GM21528 (cell line): ENCODE measurements at regions not wholly inside any gene's neighbourhood (a gene's known extent, or its start where the extent isn't known, plus 50 kb on each side); places are given as distances from the start of the nearest gene placed in this dataset.
"Not testable (repeated sequence)": the region's sequence is repeated elsewhere in the genome, so short reads cannot be mapped to it uniquely, and the experiment has no call there.

ENCODE experiments used
- ATAC-seq: cut with Tn5 transposase; IDR thresholded peaks from one replicate; pipeline ENCODE4 v1.9.1; 2021; ENCODE audit warnings: mild to moderate bottlenecking, moderate library complexity; ENCODE audit not compliant: unreplicated experiment, low FRiP score

DNA sequence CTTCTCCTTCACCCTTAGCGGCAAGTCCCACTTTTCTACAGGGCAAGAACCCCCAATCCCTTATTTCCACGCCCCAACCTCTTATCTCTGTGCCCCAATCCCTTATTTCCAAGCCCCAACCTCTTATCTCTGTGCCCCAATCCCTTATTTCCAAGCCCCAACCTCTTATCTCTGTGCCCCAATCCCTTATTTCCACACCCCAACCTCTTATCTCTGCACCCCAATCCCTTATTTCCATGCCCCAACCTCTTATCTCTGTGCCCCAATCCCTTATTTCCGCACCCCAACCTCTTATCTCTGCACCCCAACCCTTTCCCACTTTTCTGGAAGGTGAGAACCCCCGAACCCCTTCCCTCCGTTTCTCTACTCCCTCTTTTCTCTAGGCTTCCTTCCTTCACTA lies 116.1 kb upstream of the GJE1 start:
- not testable (repeated sequence) for ATAC-seq

DNA sequence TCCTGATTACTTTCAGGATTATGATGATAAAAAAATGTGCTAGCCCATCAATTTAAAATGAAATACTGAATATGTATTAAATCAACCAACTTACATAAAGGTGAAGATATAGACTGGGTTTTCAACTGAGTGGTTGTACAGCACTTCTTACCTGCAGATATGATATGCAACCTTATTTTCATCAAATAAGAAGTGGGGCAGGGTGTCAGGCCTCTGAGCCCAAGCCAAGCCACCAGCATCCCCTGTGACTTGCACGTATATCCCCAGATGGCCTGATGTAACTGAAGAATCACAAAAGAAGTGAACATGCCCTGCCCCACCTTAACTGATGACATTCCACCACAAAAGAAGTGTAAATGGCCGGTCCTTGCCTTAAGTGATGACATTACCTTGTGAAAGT lies 117.3 kb upstream of the GJE1 start:
- ATAC-seq = not testable (repeated sequence)

DNA sequence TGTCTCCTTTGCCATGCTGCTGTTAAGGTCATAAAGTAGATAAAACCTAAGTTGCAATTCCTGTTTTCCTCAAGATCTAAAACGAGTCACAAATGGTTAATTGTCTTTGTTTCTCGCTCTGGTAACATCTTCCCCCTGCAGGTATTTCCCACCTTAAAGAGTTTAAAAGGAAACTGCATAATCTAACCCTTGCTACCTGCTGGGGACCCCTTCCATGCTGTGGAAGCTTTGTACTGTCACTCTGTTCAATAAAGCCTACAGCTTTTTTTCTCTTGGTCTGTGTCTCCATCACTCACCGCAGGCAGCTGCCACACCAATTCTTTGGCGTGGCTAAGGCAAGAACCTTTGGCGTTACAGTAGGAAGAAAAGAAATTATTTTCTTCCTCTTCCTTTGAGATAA lies 117.7 kb upstream of the GJE1 start:
- ATAC-seq = no peak

DNA sequence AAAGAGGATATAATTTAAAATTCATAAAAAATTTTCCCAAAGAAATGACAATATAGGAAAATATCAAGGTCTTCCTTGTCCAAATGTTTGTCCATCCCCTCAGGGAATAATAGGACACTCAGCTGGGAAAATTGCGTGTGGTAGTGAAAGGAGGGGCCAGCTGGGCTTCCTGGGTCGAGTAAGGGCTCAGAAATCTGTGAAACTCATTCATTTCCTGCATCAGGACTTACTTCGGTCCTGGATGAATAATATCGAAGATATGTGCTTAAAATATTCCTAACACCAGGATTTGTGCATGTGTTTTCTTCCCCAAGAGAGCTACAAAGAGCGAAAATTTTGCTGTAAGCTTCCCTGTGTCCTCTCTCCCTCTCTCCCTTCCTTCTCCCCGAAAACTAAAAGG lies 118.2 kb upstream of the GJE1 start:
- ATAC-seq = no peak

DNA sequence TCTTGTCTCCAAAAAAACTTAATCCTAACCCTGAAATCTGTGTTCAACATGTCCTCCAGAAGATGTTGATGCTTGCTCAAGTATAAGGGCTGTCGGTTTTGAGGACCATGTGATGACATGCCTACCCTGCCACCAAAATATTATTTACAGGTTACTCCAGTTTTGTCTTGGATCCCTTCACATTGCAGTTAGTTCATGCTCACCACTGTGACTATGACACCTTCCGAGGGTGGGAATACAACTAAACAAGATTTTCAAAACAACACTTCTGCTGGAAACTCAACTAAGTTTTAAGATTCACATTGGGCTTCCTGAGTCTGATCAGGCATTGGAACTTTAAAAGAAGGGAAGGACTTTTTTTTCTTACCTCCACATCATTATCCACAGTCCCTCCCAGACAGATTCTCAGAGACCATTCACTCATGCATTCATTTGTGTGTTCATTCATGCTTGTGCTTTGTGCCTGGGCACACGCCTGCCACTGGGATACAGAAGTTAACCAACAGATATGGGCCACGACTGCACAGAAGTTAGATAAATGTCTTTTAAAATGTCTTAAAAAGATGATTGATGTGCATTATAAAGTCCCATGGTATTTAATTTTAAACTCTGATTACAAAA lies 118.7 kb upstream of the GJE1 start:
- ATAC-seq = no peak

DNA sequence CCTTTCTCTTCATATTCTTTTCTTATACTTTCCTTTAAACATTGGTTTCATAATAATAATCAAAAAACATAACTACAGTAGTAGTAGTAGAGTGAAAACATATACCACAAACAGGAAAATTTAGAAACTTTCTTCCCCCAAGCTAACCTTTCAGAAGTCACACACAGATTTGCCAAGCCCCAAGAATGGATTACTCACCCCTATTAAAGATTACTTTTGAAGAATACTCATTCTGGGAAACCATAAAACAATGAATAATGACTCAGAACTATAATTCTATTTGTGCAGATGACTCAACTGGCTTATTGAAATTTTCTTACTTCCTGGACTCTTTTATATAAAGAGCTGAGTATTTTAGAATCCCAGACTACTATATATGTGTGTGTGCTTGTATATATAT lies 119.4 kb upstream of the GJE1 start:
- peak; percentile 79 for ATAC-seq

DNA sequence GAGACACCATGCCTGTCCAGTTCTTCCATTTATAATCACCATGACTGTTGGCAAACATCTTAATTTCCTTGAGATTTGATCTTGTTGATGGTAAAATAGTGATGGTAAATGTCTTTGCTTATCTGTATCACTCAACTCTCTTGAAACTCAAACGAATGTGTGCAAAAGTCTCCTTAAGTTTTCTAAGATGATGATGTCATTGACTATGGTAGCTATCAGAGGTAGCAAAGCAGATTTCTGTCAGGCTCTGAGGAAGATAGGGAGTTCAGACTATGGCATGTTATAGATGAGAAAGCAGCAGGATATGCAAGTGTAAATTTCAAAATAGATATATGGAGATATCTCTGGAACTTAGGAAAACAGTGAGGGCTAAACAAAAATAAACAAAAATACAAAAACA lies 121.0 kb upstream of the GJE1 start:
- no peak for ATAC-seq

DNA sequence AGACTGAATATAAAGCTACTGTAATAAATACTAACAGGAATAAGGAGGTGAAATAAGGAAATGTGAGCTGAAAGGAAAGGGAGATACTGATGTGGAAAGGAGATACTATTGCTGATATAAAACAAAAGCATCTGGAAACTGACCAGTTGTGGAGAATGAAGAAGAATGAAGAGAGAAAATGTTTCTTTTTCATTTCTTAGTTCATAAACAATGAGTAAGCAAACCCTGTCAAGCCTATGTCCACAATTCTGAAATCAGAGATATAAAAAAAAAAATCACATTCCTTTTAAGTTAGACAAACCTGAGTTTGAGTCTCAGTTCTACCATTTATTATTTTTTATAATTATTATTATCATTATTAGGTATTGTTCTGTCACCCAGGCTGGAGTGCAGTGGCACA lies 121.6 kb upstream of the GJE1 start:
- no peak for ATAC-seq

DNA sequence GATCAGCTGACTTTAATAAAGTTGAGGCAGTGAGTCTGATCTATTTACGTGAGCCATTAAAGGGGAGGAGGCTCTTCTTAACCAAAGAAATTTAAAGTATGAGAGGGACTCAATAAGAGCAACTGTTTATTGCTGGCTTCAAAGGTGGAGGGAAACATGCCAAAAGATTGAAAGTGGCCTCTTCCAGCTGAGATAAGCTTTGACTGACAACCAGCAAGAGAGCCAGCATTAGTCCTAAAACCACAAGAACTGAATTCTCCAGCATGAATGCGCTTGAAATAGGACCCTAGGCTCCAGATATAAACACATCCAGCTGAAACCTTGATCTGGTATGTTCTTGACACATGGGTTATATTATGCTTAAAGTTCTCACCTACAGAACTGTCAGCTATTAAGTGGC lies 123.1 kb upstream of the GJE1 start:
- no peak for ATAC-seq

DNA sequence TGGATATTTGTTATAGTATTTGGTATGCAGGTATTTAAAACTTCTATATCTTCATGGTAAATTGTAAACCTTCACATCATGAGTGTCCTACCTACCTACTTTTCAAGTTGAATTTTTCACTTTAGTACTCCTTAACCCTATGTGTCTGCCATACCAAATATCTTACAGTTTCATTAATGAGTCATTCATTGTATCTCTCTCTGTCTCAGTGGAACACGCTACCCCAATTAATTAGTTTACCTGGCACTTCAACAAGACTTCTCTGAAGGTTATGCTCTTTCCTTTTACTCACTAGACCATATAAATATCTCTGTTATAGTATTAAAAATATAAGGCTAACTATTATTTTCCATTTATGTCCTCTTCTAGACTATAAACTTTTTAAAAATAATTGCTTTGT lies 123.9 kb upstream of the GJE1 start:
- no peak for ATAC-seq

DNA sequence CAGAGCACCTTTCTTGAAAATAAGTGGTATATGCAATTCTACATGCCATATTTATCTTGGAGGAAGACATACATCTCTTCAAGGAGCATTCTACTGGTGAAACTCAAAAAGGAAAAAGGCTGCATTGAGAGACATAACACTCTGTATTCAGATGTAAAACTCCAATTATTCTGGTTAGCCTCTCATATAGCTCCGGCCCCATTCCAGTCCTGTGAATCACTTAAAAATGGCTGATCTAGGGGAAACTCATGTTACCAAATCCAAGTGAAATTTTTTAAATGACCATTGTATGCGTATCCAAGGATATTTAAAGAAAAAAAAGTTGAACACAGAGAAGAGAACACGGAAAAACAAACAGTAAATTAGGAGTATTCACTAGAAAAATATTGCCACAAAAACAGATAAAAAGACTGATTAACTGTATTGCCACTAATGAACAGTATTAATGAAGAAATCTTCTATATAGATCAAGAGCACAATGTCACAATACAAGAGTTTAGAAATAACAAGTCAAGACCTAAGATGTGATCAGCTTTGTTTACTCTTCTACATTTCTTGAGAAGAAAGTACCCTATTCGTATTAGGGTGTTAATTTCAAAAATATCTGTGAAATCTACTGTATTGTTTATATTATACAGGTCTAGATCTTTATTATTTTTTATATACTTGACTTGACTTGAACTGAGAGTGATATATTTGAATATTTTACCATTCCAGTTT lies 124.5 kb upstream of the GJE1 start:
- ATAC-seq = no peak

DNA sequence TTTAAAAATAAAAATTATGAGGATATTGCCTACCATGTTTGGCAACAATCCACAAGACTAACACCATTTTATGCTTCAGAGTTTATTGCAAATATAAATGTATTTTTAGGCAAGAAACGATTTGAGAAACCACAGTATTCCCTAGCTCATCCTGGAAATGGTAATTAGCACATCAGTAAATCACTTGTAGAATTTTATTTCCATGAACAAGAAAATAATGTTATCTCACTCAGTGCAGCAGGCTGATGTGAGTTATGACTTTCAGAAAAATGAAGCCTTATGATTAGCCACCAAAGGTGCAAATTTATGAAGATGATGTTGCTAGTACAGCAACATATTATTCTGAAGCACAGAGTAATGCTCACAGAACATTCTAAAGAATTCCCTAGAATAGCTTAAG lies 127.7 kb upstream of the GJE1 start:
- ATAC-seq = no peak

DNA sequence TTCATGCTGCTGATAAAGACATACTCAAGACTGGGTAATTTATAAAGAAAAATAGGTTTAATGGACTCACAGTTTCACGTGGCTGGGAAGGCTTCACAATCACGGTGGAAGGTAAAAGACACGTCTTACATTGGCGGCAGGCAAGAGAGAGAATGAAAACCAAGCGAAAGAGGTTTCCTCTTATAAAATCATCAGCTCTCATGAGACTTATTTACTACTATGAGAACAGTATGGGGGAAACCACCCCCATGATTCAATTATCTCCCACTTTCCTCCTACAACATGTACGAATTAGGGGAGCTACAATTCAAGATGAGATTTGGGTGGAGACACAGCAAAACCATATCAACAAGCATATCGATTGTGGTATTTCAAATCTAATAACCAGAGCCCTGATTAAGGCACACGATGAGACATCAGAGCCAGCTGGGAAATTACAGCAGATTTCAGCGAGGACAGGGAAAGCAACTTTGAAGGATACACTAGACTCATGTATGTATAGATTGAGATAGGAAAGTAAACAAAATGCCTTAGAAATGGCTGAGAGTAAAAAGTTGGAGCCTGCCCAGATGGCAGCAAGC lies 129.8 kb upstream of the GJE1 start:
- ATAC-seq = no peak

DNA sequence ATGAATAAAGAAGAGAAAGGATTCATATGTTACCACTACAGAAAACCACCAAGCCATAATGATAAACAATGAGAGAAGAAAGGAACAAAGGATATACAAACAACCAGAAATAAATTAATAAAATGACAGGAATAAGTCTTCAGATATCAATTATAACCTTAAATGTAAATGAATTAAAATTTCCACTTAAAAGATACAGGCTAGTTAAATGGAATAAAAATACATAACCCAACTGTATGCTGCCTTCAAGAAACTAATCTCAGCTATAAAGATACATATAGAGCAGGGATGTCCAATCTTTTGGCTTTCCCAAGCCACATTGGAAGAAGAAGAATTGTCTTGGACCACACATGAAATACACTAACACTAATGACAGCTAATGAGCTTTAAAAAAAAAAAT lies 135.9 kb upstream of the GJE1 start:
- no peak for ATAC-seq

DNA sequence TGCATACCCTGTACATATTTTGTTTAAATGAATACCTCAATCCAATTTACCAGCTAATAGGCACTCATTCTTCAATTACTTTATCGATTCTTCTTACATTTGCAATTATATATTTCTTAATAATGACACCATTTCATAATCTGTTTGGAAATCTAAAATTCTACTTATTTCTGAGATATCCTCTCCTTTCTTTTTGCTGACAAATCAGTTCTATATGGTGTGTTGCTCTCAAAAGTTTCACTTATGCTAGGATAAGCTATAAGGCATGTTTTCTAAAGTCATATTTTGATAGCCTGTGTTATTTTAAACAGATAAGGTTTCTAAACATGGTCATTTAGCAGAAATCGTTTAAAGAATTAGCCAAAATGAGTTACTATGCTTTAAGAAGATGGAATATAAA lies 140.6 kb upstream of the GJE1 start:
- ATAC-seq = no peak

DNA sequence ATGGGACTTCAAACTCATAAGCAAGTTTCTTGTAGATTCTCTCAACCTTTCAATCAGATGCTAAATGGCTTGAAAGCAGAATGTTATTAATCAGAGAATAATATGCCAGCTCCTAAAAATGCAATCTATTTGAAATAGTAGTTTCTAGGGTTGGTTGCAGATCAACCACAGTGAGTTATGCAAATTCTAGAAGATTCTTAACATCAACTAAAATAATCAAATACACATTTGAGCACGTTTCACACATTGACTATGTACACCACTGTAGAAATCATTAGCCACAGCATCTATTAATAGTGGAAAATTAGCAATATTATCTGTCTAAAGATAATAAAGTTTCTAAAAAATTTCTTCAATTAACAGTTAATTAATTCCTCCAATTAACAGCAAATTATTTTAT lies 141.9 kb upstream of the GJE1 start:
- no peak for ATAC-seq

DNA sequence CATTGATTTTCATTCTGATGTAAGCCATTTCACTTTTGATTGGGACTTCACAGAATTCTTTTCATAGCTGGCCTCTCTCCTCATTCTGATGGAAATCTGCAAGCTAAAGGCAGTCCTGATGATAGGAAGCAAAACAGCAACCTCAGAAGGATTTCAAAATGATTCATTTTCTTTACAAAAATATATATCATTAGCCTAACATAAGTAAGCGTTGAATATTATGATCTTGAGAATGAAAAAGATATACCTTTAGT lies 143.1 kb upstream of the GJE1 start:
- ATAC-seq = no peak

DNA sequence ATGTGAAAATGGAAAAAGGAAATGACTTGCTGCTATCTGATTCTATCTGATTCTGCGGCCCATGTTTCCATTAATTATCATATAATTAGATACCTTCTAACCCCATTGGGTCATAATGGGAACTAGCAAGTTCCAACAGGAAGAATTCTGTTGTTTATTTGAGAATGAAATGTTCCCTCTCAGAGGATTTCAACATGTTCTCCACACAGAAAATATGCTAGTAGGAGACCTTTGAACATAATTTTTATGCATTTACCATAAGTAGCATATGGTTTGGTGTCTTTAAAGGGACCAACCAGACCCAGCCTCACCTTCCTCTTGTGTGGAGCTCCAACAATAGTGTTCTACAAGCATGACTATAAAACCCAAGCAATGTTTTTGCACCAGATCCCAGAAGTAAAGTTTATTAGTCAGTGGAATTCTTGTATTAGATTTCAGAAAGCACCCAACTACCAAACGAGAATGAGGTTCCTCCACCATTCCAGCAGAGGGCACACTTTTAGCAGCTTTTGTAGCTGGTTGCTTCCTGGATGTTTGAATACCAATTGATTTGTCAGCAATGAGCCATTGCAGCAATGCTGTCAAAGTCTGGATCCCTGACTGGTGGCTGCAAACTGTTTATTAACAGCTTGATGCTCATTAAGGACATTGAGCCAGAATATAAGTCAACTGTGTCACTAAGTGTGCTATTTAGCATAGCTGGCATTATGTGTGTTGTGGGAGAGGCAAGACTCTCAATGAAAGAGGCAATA lies 143.6 kb upstream of the GJE1 start:
- peak; percentile 90 for ATAC-seq

DNA sequence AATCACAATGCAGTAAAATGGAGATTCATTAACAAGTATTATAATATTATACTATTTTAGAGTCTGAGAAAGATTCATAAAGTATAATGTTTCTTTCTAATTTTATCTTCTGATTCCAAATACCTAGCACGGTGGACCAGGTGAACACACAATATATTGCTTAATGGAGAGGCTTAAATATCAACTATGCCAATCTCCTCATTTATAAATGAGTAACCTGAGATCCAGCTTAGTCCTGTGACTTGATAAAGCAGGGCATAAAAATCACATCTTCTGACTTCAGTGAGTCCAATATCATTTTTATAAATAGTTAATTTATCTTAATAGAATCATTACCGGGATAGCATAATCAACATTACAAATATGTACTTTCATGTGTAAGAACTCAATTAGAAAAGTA lies 144.4 kb upstream of the GJE1 start:
- no peak for ATAC-seq

DNA sequence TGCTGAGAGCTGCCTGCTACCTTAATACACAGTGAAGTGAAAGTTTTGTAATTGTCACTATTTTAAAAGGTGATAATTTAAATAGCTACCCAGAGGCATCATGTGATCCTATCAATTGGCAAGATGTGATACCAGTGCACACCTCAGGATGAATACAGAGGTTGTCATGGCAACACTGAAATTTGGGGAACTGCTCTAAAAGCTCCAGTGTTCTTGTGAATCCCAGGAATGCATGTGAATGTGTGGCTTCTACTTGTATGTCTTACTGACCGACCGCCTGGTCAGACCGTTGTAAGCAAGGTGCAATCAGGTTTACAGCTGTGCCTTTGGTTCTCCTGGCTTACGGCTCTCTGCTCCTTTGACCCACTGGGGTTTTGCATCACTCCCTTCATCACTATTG lies 146.3 kb upstream of the GJE1 start:
- no peak for ATAC-seq

DNA sequence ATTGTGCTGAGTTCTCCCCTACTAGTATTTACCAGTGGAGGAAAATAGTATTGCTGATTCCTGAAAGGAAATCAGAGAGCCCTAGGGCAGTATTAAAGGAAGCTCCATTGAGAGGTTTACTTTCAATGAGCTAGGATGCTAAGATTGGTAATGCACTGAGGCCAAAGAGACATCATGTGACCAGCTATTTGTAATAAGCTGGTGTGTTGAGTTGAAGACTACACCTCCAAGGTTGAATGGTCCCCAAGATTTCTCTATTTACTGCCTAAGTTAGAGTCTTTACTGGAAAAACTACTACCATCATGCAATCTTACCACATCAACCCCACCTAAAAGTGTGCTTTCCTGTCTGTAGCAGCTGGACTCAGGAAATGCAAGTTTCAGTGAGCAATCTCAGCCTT lies 151.5 kb upstream of the GJE1 start:
- ATAC-seq = no peak

DNA sequence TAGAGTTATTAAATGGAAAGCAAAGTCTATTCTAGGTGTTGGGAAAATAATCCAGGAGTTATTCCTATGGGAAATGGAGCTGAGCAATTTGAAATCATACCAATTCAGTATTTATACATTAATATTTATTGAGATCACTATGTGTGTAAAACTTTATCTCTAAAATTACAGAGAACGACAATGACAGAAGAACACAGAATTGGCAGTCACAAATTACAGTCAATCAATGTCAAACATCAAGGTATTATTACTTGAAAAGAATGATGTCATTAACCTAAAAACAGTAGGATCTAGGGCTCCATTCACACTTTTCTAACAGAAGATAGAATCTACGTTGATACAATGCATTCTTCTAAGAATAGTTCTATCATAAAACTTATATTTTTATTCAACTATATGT lies 154.9 kb upstream of the GJE1 start:
- ATAC-seq = no peak
